ENCODE measurements at regions not wholly inside any gene's neighbourhood (a gene's known extent, or its start where the extent isn't known, plus 50 kb on each side); places are given as distances from the start of the nearest gene placed in this dataset.

DNA sequence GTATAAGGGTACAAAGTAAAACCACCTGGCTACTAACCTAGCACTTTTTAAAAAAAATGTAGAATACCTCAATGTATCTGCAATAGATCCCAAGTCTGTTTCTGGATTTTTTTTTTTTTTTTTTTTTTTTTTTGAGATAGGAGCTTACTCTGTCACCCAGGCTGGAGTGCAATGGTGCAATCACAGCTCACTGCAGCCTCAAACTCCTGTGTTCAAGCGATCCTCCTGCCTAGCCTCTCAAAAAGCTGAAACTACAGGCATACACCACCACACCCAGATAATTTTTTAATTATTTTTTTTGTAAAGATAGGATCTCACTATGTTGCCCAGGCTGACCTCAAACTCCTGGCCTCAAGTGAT is 537.5 kb upstream of the CAMK1G start:
- POLR2A ChIA-PET = interaction anchor here (0.6 kb wide), 1 partner anchor 128 kb away, joined by 4 read pairs; no protein-coding TSS in a partner anchor

More for the DNA sequence above, 537.5 kb upstream of the CAMK1G start:
- TF ChIP-seq ZIC2 (tag by site-specific recombination; IDR thresholded peaks at IDR 0.05) = no peak
- TF ChIP-seq, protein P1, sequence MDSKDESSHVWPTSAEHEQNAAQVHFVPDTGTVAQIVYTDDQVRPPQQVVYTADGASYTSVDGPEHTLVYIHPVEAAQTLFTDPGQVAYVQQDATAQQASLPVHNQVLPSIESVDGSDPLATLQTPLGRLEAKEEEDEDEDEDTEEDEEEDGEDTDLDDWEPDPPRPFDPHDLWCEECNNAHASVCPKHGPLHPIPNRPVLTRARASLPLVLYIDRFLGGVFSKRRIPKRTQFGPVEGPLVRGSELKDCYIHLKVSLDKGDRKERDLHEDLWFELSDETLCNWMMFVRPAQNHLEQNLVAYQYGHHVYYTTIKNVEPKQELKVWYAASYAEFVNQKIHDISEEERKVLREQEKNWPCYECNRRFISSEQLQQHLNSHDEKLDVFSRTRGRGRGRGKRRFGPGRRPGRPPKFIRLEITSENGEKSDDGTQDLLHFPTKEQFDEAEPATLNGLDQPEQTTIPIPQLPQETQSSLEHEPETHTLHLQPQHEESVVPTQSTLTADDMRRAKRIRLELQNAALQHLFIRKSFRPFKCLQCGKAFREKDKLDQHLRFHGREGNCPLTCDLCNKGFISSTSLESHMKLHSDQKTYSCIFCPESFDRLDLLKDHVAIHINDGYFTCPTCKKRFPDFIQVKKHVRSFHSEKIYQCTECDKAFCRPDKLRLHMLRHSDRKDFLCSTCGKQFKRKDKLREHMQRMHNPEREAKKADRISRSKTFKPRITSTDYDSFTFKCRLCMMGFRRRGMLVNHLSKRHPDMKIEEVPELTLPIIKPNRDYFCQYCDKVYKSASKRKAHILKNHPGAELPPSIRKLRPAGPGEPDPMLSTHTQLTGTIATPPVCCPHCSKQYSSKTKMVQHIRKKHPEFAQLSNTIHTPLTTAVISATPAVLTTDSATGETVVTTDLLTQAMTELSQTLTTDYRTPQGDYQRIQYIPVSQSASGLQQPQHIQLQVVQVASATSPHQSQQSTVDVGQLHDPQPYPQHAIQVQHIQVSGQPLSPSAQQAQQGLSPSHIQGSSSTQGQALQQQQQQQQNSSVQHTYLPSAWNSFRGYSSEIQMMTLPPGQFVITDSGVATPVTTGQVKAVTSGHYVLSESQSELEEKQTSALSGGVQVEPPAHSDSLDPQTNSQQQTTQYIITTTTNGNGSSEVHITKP (tag by site-specific recombination; IDR thresholded peaks at IDR 0.05) = no peak
- TF ChIP-seq, protein P2, sequence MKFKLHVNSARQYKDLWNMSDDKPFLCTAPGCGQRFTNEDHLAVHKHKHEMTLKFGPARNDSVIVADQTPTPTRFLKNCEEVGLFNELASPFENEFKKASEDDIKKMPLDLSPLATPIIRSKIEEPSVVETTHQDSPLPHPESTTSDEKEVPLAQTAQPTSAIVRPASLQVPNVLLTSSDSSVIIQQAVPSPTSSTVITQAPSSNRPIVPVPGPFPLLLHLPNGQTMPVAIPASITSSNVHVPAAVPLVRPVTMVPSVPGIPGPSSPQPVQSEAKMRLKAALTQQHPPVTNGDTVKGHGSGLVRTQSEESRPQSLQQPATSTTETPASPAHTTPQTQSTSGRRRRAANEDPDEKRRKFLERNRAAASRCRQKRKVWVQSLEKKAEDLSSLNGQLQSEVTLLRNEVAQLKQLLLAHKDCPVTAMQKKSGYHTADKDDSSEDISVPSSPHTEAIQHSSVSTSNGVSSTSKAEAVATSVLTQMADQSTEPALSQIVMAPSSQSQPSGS (tag by site-specific recombination; IDR thresholded peaks at IDR 0.05; ENCODE audit: low read depth) = no peak
- TF ChIP-seq, protein P3, sequence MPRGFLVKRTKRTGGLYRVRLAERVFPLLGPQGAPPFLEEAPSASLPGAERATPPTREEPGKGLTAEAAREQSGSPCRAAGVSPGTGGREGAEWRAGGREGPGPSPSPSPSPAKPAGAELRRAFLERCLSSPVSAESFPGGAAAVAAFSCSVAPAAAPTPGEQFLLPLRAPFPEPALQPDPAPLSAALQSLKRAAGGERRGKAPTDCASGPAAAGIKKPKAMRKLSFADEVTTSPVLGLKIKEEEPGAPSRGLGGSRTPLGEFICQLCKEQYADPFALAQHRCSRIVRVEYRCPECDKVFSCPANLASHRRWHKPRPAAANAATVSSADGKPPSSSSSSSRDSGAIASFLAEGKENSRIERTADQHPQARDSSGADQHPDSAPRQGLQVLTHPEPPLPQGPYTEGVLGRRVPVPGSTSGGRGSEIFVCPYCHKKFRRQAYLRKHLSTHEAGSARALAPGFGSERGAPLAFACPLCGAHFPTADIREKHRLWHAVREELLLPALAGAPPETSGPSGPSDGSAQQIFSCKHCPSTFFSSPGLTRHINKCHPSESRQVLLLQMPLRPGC (tag by site-specific recombination; IDR thresholded peaks at IDR 0.05) = no peak
- TF ChIP-seq ZBTB7A (tag by site-specific recombination; IDR thresholded peaks at IDR 0.05; ENCODE audit: low read depth) = no peak
- TF ChIP-seq, protein P4, sequence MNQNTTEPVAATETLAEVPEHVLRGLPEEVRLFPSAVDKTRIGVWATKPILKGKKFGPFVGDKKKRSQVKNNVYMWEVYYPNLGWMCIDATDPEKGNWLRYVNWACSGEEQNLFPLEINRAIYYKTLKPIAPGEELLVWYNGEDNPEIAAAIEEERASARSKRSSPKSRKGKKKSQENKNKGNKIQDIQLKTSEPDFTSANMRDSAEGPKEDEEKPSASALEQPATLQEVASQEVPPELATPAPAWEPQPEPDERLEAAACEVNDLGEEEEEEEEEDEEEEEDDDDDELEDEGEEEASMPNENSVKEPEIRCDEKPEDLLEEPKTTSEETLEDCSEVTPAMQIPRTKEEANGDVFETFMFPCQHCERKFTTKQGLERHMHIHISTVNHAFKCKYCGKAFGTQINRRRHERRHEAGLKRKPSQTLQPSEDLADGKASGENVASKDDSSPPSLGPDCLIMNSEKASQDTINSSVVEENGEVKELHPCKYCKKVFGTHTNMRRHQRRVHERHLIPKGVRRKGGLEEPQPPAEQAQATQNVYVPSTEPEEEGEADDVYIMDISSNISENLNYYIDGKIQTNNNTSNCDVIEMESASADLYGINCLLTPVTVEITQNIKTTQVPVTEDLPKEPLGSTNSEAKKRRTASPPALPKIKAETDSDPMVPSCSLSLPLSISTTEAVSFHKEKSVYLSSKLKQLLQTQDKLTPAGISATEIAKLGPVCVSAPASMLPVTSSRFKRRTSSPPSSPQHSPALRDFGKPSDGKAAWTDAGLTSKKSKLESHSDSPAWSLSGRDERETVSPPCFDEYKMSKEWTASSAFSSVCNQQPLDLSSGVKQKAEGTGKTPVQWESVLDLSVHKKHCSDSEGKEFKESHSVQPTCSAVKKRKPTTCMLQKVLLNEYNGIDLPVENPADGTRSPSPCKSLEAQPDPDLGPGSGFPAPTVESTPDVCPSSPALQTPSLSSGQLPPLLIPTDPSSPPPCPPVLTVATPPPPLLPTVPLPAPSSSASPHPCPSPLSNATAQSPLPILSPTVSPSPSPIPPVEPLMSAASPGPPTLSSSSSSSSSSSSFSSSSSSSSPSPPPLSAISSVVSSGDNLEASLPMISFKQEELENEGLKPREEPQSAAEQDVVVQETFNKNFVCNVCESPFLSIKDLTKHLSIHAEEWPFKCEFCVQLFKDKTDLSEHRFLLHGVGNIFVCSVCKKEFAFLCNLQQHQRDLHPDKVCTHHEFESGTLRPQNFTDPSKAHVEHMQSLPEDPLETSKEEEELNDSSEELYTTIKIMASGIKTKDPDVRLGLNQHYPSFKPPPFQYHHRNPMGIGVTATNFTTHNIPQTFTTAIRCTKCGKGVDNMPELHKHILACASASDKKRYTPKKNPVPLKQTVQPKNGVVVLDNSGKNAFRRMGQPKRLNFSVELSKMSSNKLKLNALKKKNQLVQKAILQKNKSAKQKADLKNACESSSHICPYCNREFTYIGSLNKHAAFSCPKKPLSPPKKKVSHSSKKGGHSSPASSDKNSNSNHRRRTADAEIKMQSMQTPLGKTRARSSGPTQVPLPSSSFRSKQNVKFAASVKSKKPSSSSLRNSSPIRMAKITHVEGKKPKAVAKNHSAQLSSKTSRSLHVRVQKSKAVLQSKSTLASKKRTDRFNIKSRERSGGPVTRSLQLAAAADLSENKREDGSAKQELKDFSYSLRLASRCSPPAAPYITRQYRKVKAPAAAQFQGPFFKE (tag by site-specific recombination; IDR thresholded peaks at IDR 0.05; ENCODE audit: borderline replicate concordance) = no peak
- TF ChIP-seq ZNF558 (tag by site-specific recombination; IDR thresholded peaks at IDR 0.05) = no peak
- TF ChIP-seq, protein P5, sequence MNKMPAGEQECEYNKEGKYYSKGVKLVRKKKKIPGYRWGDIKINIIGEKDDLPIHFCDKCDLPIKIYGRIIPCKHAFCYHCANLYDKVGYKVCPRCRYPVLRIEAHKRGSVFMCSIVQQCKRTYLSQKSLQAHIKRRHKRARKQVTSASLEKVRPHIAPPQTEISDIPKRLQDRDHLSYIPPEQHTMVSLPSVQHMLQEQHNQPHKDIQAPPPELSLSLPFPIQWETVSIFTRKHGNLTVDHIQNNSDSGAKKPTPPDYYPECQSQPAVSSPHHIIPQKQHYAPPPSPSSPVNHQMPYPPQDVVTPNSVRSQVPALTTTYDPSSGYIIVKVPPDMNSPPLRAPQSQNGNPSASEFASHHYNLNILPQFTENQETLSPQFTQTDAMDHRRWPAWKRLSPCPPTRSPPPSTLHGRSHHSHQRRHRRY (tag by site-specific recombination; IDR thresholded peaks at IDR 0.05) = no peak
- TF ChIP-seq ZNF768 (tag by site-specific recombination; IDR thresholded peaks at IDR 0.05) = no peak
- no peak for TF ChIP-seq EGR2 (tag by site-specific recombination; IDR thresholded peaks at IDR 0.05; ENCODE audit: low read depth)
- TF ChIP-seq GLIS2 (tag by site-specific recombination; IDR thresholded peaks at IDR 0.05) = no peak
- no peak for TF ChIP-seq ZFP37 (tag by site-specific recombination; IDR thresholded peaks at IDR 0.05)
- TF ChIP-seq ZNF155 (tag by site-specific recombination; IDR thresholded peaks at IDR 0.05) = no peak
- Histone ChIP-seq H3K9me3 (ENCODE audit: control insufficient read depth, insufficient read depth, low read depth, low read length) (no peaks in the 10 kb centered on the region), H3K4me3 (ENCODE audit: low read depth, low read length) (no peak overlapping the region), H3K27ac (ENCODE audit: extremely low read depth, low read depth, low read length) (no peak overlapping the region), H3K36me3 (ENCODE audit: control insufficient read depth in 2 of 2, insufficient read depth in 1 of 2, low read length in 2 of 2) (no peaks in the 10 kb centered on the region), H3K4me1 (ENCODE audit: control insufficient read depth, insufficient read depth, low read length) (no peaks in the 10 kb centered on the region)
- CTCF ChIA-PET = interaction anchor here (0.5 kb wide), 1 partner anchor 176 kb away, joined by 3 read pairs; no protein-coding TSS in a partner anchor
